OCI-LY1 (cell line): ENCODE measurements at regions not wholly inside any gene's neighbourhood (a gene's known extent, or its start where the extent isn't known, plus 50 kb on each side); places are given as distances from the start of the nearest gene placed in this dataset.

Experiments used
- H2AFZ ChIP-seq: fragments of 200-600 bp; sonication (generic), shearing (Covaris generic); 2 replicates; pipeline ENCODE4 v1.6.0; 2014; ENCODE audit warnings: antibody characterized with exemption, mild to moderate bottlenecking, low read length
- H3F3A ChIP-seq: fragments of 200-600 bp; sonication (generic), shearing (Covaris generic); 2 replicates; pipeline ENCODE4 v1.6.0; 2014; ENCODE audit warnings: mild to moderate bottlenecking, antibody characterized with exemption, low read length, moderate library complexity; ENCODE audit not compliant: insufficient read depth
- H3K27ac ChIP-seq: fragments of 200-600 bp; sonication (generic); 2 replicates; pipeline ENCODE4 v1.5.1; 2014; ENCODE audit warnings: low read length, mixed run types, mild to moderate bottlenecking, low read depth; ENCODE audit not compliant: poor library complexity, severe bottlenecking
- H3K27me3 ChIP-seq: fragments of 200-600 bp; sonication (generic); 2 replicates; pipeline ENCODE4 v1.6.0; 2014; ENCODE audit warnings: antibody characterized with exemption, mild to moderate bottlenecking, low read length, moderate library complexity; ENCODE audit not compliant: insufficient read depth
- H3K36me3 ChIP-seq: fragments of 200-600 bp; sonication (generic); 2 replicates; pipeline ENCODE4 v1.6.1; 2014; ENCODE audit warnings: mild to moderate bottlenecking, antibody characterized with exemption, low read length, moderate library complexity, mixed read lengths; ENCODE audit not compliant: insufficient read depth
- H3K4me1 ChIP-seq: fragments of 200-600 bp; sonication (generic); 2 replicates; pipeline ENCODE4 v1.5.1; 2014; ENCODE audit warnings: mild to moderate bottlenecking, low read length, moderate library complexity; ENCODE audit not compliant: insufficient read depth, severe bottlenecking
- H3K4me2 ChIP-seq: fragments of 200-600 bp; sonication (generic), shearing (Covaris generic); 2 replicates; pipeline ENCODE4 v1.6.1; 2014; ENCODE audit warnings: low read length
- H3K4me3 ChIP-seq: fragments of 200-600 bp; sonication (generic); 2 replicates; pipeline ENCODE4 v1.5.1; 2014; ENCODE audit warnings: low read length, low read depth, mild to moderate bottlenecking, mixed read lengths; ENCODE audit not compliant: poor library complexity, severe bottlenecking
- H3K79me2 ChIP-seq: fragments of 200-600 bp; shearing (Covaris generic); 2 replicates; pipeline ENCODE4 v1.6.1; 2016; ENCODE audit warnings: mixed run types, low read length, mixed read lengths; ENCODE audit not compliant: insufficient read depth
- H3K9ac ChIP-seq: fragments of 200-600 bp; sonication (generic), shearing (Covaris generic); 2 replicates; pipeline ENCODE4 v1.6.1; 2014; ENCODE audit warnings: mild to moderate bottlenecking, low read length, mixed read lengths
- H3K9me2 ChIP-seq: fragments of 200-600 bp; sonication (generic), shearing (Covaris generic); 2 replicates; pipeline ENCODE4 v1.6.1; 2014; ENCODE audit warnings: low read depth, mild to moderate bottlenecking, low read length, mixed read lengths
- H3K9me3 ChIP-seq: fragments of 200-600 bp; shearing (Covaris generic); 2 replicates; pipeline ENCODE4 v1.6.1; 2014; ENCODE audit warnings: low read length, mixed read lengths
- H4K20me1 ChIP-seq: fragments of 200-600 bp; sonication (generic), shearing (Covaris generic); 2 replicates; pipeline ENCODE4 v1.6.0; 2016; ENCODE audit warnings: mild to moderate bottlenecking, low read length; ENCODE audit not compliant: insufficient read depth
- EZH2 ChIP-seq: fragments of 200-600 bp; sonication (generic), shearing (Covaris generic); IDR thresholded peaks from 2 replicates; pipeline ENCODE4 v1.8.0; 2017; ENCODE audit warnings: borderline replicate concordance, mixed run types, mild to moderate bottlenecking, antibody characterized with exemption, low read length, moderate library complexity, mixed read lengths
- TF ChIP-seq, protein P1 (sequence below): fragments of 200-600 bp; sonication (generic), shearing (Covaris generic); IDR thresholded peaks from 2 replicates; pipeline ENCODE4 v1.5.1; 2017; ENCODE audit warnings: mild to moderate bottlenecking, antibody characterized with exemption, low read length, moderate library complexity, mixed read lengths

DNA sequence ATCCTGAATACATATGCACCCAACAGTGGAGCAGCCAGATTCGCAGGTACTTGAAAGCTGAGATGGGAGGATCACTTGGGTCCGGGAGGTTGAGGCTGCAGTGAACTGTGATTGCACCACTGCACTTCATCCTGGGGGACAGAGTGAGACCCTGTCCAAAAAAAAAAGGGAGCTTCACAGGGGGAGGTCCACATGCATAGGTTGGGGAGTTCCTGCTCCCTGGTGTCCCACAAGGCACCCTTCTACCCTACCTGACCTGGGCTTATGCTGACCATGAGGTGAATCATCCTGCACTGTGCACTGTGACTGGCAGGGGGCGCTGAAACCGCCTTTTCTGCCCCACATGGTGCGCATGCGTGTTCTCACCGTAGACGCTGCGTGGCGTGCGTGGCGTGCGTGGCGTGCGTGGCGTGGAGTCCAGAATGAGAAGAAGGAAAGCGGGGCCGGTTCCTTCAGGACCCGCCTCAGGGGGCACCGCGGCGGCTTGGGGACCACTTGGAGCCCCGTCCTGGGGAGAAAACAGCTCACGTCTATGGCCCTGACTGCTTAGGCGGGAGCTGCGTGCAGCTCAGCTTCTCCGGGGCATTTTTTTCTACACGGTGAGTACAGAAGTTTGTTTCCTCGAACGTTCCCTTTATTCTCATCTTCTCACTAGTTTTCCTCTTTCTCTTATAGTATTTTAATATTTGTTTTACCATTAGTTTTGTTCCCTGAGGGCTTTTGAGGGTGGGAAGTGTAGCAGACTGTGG lies 116.6 kb upstream of the GRK3 start:
- H3K36me3 ChIP-seq = peaks cover 34% of the 10 kb centered on the region
- H2AFZ ChIP-seq = no peak overlapping the region
- H3K4me3 ChIP-seq = peak overlapping the region; percentile 95
- no peaks in the 10 kb centered on the region for H3K9me2 ChIP-seq
- H3K27ac ChIP-seq = peak overlapping the region; percentile 27
- H3K9me3 ChIP-seq = no peaks in the 10 kb centered on the region
- no peaks in the 10 kb centered on the region for H3K27me3 ChIP-seq
- H3K4me1 ChIP-seq = peaks cover 48% of the 10 kb centered on the region
- peak overlapping the region; percentile 72 for H3K4me2 ChIP-seq
- no peaks in the 10 kb centered on the region for H3F3A ChIP-seq
- TF ChIP-seq EZH2 = no peak
- TF ChIP-seq, protein P1, sequence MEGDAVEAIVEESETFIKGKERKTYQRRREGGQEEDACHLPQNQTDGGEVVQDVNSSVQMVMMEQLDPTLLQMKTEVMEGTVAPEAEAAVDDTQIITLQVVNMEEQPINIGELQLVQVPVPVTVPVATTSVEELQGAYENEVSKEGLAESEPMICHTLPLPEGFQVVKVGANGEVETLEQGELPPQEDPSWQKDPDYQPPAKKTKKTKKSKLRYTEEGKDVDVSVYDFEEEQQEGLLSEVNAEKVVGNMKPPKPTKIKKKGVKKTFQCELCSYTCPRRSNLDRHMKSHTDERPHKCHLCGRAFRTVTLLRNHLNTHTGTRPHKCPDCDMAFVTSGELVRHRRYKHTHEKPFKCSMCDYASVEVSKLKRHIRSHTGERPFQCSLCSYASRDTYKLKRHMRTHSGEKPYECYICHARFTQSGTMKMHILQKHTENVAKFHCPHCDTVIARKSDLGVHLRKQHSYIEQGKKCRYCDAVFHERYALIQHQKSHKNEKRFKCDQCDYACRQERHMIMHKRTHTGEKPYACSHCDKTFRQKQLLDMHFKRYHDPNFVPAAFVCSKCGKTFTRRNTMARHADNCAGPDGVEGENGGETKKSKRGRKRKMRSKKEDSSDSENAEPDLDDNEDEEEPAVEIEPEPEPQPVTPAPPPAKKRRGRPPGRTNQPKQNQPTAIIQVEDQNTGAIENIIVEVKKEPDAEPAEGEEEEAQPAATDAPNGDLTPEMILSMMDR = peak; percentile 92
- H3K79me2 ChIP-seq = peaks cover 49% of the 10 kb centered on the region
- H3K9ac ChIP-seq = peak overlapping the region; percentile 97
- no peaks in the 10 kb centered on the region for H4K20me1 ChIP-seq

- Histone ChIP-seq H3K36me3 (peaks cover 30% of the 10 kb centered on the region), H2AFZ (no peak overlapping the region), H3K4me2 (peak overlapping the region; percentile 72), H3K9ac (peak overlapping the region; percentile 97), H3K4me1 (peaks cover 48% of the 10 kb centered on the region), H3K4me3 (peak overlapping the region; percentile 95), H4K20me1 (no peaks in the 10 kb centered on the region), H3K27ac (peak overlapping the region; percentile 27), H3K27me3 (no peaks in the 10 kb centered on the region), H3K9me3 (no peaks in the 10 kb centered on the region), H3K79me2 (peaks cover 55% of the 10 kb centered on the region), H3F3A (no peaks in the 10 kb centered on the region), H3K9me2 (no peaks in the 10 kb centered on the region)
- TF ChIP-seq, protein P1 = no peak
- TF ChIP-seq EZH2 = no peak
Measured at GRCh38 chr22:25448435-25449051, 115.9 kb upstream of the GRK3 start.

DNA sequence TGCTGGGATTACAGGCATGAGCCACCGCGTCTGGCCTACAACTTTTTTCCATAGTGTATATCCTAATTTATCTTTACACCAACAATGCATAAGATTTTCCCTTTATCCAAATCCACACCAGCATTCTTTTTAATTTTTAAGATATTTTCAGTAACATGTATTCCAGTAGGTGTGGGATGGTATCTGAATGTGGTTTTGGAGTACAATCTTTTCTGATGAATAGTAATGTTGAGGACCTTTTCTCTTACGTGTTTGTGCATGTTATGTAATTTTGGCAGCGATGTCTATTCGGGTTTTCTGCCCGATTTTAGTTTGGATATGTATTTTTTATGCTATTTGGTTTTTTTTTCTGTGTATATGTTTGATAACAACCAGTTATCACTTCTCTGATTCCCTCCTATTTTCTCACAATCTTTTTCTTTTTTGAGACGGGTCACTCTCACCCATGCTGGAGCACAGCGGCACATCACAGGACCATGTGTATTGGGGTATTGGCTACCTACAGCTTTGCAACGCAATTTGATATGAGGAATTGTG lies 114.6 kb upstream of the GRK3 start:
- Histone ChIP-seq H3K79me2 (peaks cover 62% of the 10 kb centered on the region), H4K20me1 (no peaks in the 10 kb centered on the region), H3F3A (no peaks in the 10 kb centered on the region), H3K27me3 (no peaks in the 10 kb centered on the region), H2AFZ (no peak overlapping the region), H3K4me3 (peak overlapping the region; percentile 95), H3K9me2 (no peaks in the 10 kb centered on the region), H3K4me2 (peak overlapping the region; percentile 72), H3K36me3 (peaks cover 31% of the 10 kb centered on the region), H3K27ac (no peak overlapping the region), H3K4me1 (peaks cover 48% of the 10 kb centered on the region), H3K9ac (peak overlapping the region; percentile 14; the same call in 1 of the 2 replicates), H3K9me3 (no peaks in the 10 kb centered on the region)
- TF ChIP-seq, protein P1 = no peak
